ENCODE measurements at regions not wholly inside any gene's neighbourhood (a gene's known extent, or its start where the extent isn't known, plus 50 kb on each side); places are given as distances from the start of the nearest gene placed in this dataset.

DNA sequence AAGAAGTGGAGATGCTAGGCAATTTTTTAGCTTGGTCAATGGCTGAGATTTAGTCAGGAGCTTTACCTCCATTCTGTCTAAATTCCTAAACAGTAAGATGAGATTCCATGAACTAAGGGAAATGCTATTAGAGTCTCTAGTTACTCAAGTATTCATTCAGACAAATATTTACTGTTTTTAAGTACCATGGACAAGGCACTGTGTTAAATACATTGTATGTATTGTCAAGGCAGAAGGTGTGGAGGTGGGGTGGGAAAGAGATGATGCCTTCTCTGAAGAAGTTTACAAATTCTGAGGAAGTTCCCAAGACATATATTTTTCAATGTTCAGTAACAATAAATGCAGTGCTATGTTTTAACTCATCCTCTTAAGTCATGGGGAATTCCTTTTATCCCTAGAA, 459.9 kb upstream of the NMUR2 start:
- no peak overlapping the region for H3K4me2 ChIP-seq
- TF ChIP-seq TFCP2L1 (CRISPR knock-in tag; IDR thresholded peaks at IDR 0.05) (no peak), KDM1A (IDR thresholded peaks at IDR 0.05; ENCODE audit: low read depth) (no peak), ESRRA (IDR thresholded peaks at IDR 0.05; ENCODE audit: borderline replicate concordance, low read length) (no peak), EHF (CRISPR knock-in tag; IDR thresholded peaks at IDR 0.05) (no peak), FOXS1 (CRISPR knock-in tag; IDR thresholded peaks at IDR 0.05) (no peak), CHD2 (IDR thresholded peaks at IDR 0.05; ENCODE audit: low read length, partially characterized antibody) (no peak), ZNF302 (CRISPR knock-in tag; IDR thresholded peaks at IDR 0.05) (no peak)
- TF ChIP-seq, protein P1, sequence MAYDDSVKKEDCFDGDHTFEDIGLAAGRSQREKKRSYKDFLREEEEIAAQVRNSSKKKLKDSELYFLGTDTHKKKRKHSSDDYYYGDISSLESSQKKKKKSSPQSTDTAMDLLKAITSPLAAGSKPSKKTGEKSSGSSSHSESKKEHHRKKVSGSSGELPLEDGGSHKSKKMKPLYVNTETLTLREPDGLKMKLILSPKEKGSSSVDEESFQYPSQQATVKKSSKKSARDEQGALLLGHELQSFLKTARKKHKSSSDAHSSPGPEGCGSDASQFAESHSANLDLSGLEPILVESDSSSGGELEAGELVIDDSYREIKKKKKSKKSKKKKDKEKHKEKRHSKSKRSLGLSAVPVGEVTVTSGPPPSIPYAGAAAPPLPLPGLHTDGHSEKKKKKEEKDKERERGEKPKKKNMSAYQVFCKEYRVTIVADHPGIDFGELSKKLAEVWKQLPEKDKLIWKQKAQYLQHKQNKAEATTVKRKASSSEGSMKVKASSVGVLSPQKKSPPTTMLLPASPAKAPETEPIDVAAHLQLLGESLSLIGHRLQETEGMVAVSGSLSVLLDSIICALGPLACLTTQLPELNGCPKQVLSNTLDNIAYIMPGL (CRISPR knock-in tag; IDR thresholded peaks at IDR 0.05; ENCODE audit: borderline replicate concordance) = no peak
- TF ChIP-seq, protein P2, sequence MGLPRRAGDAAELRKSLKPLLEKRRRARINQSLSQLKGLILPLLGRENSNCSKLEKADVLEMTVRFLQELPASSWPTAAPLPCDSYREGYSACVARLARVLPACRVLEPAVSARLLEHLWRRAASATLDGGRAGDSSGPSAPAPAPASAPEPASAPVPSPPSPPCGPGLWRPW (IDR thresholded peaks at IDR 0.05) = no peak
- H3K27ac ChIP-seq = no peak overlapping the region
- DNase-seq (ENCODE audit: low read depth in 1 of 2, low spot score in 1 of 2) (no peak), ATAC-seq (no peak), FAIRE-seq (no peak)
- ChIA-PET POLR2A (no interaction called here), CTCF (no interaction called here)
- no peaks in the 10 kb centered on the region for H3K4me1 ChIP-seq
- no peaks in the 10 kb centered on the region for H3K9me3 ChIP-seq
- H3K4me3 ChIP-seq = no peak overlapping the region

DNA sequence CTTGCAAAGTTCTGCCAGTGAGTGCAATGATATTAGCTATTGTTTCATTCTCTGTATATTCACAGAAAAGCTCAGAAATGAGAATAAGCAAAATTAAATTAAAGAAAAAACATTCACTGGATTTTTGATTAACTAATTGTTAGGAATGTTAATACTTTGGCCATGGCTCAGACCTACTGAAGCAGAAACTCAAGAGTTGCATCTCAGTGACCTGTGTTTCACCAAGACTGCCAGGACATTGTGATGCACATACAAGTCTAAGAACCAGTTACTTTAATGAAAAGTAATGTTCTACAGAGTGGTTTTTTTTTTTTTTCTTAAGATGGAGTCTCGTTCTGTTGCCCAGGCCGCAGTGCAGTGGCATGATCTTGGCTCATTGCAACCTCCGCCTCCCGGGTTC, 464.9 kb upstream of the NMUR2 start:
- Histone ChIP-seq H3K4me2 (no peak overlapping the region), H3K4me1 (no peaks in the 10 kb centered on the region), H3K27ac (no peak overlapping the region), H3K9me3 (no peaks in the 10 kb centered on the region), H3K4me3 (no peak overlapping the region)
- no peak for FAIRE-seq
- ChIA-PET POLR2A (no interaction called here), CTCF (no interaction called here)
- WGBS (ENCODE audit: missing lambda C conversion rate) = 16% methylated on average over 4 of the region's 4 CpGs
- no peak for ATAC-seq
- no peak for DNase-seq (ENCODE audit: low read depth in 1 of 2, low spot score in 1 of 2)
- TF ChIP-seq, protein P3, sequence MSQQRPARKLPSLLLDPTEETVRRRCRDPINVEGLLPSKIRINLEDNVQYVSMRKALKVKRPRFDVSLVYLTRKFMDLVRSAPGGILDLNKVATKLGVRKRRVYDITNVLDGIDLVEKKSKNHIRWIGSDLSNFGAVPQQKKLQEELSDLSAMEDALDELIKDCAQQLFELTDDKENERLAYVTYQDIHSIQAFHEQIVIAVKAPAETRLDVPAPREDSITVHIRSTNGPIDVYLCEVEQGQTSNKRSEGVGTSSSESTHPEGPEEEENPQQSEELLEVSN (IDR thresholded peaks at IDR 0.05; ENCODE audit: borderline replicate concordance, low read depth) = no peak
- TF ChIP-seq POLR2AphosphoS2 (conservative IDR thresholded peaks at IDR 0.05; ENCODE audit: low read length) (no peak), MYC (IDR thresholded peaks at IDR 0.05; ENCODE audit: borderline replicate concordance, low read length) (no peak), SREBF2 (IDR thresholded peaks at IDR 0.05) (no peak), CBX2 (IDR thresholded peaks at IDR 0.05; ENCODE audit: borderline replicate concordance, low read depth) (no peak), ESRRA (IDR thresholded peaks at IDR 0.05; ENCODE audit: borderline replicate concordance, low read length) (no peak)
- TF ChIP-seq, protein P4, sequence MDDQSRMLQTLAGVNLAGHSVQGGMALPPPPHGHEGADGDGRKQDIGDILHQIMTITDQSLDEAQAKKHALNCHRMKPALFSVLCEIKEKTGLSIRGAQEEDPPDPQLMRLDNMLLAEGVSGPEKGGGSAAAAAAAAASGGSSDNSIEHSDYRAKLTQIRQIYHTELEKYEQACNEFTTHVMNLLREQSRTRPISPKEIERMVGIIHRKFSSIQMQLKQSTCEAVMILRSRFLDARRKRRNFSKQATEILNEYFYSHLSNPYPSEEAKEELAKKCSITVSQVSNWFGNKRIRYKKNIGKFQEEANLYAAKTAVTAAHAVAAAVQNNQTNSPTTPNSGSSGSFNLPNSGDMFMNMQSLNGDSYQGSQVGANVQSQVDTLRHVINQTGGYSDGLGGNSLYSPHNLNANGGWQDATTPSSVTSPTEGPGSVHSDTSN (IDR thresholded peaks at IDR 0.05) = no peak
- TF ChIP-seq, protein P5, sequence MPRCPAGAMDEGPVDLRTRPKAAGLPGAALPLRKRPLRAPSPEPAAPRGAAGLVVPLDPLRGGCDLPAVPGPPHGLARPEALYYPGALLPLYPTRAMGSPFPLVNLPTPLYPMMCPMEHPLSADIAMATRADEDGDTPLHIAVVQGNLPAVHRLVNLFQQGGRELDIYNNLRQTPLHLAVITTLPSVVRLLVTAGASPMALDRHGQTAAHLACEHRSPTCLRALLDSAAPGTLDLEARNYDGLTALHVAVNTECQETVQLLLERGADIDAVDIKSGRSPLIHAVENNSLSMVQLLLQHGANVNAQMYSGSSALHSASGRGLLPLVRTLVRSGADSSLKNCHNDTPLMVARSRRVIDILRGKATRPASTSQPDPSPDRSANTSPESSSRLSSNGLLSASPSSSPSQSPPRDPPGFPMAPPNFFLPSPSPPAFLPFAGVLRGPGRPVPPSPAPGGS (IDR thresholded peaks at IDR 0.05) = no peak
- TF ChIP-seq, protein P6, sequence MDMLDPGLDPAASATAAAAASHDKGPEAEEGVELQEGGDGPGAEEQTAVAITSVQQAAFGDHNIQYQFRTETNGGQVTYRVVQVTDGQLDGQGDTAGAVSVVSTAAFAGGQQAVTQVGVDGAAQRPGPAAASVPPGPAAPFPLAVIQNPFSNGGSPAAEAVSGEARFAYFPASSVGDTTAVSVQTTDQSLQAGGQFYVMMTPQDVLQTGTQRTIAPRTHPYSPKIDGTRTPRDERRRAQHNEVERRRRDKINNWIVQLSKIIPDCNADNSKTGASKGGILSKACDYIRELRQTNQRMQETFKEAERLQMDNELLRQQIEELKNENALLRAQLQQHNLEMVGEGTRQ (IDR thresholded peaks at IDR 0.05) = no peak
- TF ChIP-seq, protein P2 (IDR thresholded peaks at IDR 0.05) = no peak

DNA sequence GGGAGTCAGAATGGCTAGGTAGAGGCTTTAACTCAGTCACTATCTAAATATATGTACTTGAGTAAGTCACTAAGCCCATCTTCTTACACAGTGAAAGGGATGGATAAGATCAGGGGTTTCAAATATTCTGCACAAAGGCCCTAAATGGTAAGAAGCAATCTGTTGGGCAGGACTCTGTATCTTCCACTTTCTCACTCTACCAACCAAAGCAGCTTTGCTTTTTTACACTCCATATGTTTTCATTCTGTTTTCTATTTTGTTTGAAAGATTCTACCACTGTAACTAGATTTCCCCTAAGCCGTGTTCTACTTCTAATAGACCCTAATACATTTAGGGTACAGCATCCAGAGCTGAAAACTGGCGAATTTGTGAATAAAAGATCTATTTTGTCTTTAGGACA, 477.5 kb upstream of the NMUR2 start:
- DNase-seq (ENCODE audit: low read depth in 1 of 2, low spot score in 1 of 2) (no peak), FAIRE-seq (no peak), ATAC-seq (no peak)
- H3K4me3 ChIP-seq = no peak overlapping the region
- H3K4me2 ChIP-seq = no peak overlapping the region
- POLR2A ChIA-PET = no interaction called here
- no peak overlapping the region for H3K27ac ChIP-seq
- H3K4me1 ChIP-seq = no peaks in the 10 kb centered on the region
- H3K9me3 ChIP-seq = no peaks in the 10 kb centered on the region
- CTCF ChIA-PET = no interaction called here
- WGBS (ENCODE audit: missing lambda C conversion rate) = 0% methylated on average over 2 of the region's 2 CpGs
- TF ChIP-seq HOXB5 (CRISPR knock-in tag; IDR thresholded peaks at IDR 0.05) (no peak), FOSL2 (IDR thresholded peaks at IDR 0.05) (no peak), FOSL2 (CRISPR knock-in tag; IDR thresholded peaks at IDR 0.05) (no peak), ZNF302 (CRISPR knock-in tag; IDR thresholded peaks at IDR 0.05) (no peak)
- TF ChIP-seq, protein P7, sequence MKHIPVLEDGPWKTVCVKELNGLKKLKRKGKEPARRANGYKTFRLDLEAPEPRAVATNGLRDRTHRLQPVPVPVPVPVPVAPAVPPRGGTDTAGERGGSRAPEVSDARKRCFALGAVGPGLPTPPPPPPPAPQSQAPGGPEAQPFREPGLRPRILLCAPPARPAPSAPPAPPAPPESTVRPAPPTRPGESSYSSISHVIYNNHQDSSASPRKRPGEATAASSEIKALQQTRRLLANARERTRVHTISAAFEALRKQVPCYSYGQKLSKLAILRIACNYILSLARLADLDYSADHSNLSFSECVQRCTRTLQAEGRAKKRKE (CRISPR knock-in tag; IDR thresholded peaks at IDR 0.05; ENCODE audit: low read depth) = no peak
